ENCODE measurements at regions not wholly inside any gene's neighbourhood (a gene's known extent, or its start where the extent isn't known, plus 50 kb on each side); places are given as distances from the start of the nearest gene placed in this dataset.

DNA sequence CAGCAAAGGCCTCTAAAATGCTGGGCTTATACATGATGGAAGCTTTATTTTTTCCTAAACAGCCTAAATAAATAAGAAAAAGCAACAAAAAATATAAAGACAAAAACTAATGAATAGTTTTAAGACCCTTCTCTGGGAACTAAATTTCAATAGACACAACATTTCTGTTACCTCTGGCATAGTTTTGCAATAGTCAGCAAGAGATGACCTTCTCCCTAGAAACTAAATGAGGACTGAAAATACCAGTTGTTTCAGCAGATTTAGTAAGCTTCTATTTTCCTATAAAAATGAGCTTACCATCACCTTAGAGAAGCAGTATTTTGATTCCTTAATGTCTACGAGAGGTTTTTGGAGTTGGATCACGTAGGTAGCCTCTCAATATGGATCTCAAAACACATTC, 471.4 kb upstream of the NRP1 start:
- TF ChIP-seq ZNF274 (IDR thresholded peaks at IDR 0.05; ENCODE audit: low read depth, low read length) (no peak), YY1 (IDR thresholded peaks at IDR 0.05; ENCODE audit: insufficient read depth, insufficient read length) (no peak)

Data from NT2/D1 (cell line).